SKM-1 (cell line): ENCODE measurements at regions not wholly inside any gene's neighbourhood (a gene's known extent, or its start where the extent isn't known, plus 50 kb on each side); places are given as distances from the start of the nearest gene placed in this dataset.
"Not testable (repeated sequence)": the region's sequence is repeated elsewhere in the genome, so short reads cannot be mapped to it uniquely, and the experiment has no call there.

Experiments used
- DNase-seq: peaks from one replicate; lab custom pipeline; 2025; ENCODE audit not compliant: unreplicated experiment; lab: John Stamatoyannopoulos, UW

DNA sequence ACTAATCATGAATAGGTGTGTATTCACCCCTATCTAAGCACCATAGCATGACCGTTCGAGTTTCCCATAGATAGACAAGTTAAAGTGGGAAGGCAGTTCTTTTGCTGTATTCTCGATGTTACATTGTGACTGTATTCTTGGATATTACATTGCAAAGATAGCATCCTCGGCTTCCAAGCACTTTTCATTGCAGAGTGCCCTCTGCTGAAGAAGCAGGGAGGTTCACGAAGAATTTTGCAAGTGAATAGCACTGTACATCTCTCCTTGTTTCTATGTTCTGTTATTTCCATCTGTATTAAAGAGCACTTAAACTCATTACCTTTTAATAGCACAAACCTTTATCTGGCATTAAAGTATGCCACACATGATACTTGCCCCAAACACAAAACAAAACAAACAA lies 426.7 kb upstream of the ARX start:
- no peak for DNase-seq

DNA sequence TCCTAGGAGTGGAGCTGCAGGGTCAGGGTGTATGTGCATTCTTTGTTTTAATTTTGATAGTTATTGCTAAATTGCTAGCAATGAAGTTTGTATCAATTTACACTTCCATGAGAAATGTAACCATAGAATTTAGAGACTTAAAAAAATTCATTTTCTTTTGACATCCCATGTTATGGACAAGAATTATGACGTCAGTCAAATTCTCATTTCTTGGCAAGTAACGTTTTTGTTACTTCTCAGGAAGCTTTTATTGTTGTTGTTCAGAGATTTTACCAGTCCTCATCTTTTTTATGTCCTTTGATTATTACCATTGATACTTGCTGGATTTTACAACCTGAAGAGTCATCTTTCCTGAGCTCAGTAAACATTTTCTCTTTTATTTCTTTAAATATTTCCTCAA lies 417.5 kb upstream of the ARX start:
- no peak for DNase-seq

GRCh38 chrX:25432396-25432795 lies 416.6 kb upstream of the ARX start:
- DNase-seq, result no peak

- no peak for DNase-seq
Observed at GRCh38 chrX:25427873-25428555, 412.2 kb upstream of the ARX start.

GRCh38 chrX:25404163-25404562 lies 388.4 kb upstream of the ARX start:
- DNase-seq, result not testable (repeated sequence)

GRCh38 chrX:25389266-25389665 lies 373.5 kb upstream of the ARX start:
- no peak for DNase-seq

DNA sequence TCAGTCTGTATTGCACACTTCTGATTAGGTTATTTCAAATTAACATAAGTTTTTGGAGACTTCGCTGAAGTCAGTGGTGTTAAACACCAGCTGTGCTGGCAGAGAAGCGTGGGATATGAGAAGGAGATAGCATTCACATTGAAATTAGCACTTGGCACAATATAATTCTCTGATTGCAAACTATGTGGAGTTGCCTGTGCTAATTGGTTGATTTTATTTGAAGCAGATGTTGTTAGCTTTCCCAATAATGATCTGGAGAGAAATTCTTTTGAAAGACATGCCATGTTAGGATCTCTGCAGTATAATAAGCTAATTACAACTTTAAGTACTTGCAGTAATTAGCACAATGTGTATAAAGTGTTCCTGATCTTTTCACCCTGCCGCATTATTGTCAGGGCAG lies 367.4 kb upstream of the ARX start:
- DNase-seq, result no peak

DNA sequence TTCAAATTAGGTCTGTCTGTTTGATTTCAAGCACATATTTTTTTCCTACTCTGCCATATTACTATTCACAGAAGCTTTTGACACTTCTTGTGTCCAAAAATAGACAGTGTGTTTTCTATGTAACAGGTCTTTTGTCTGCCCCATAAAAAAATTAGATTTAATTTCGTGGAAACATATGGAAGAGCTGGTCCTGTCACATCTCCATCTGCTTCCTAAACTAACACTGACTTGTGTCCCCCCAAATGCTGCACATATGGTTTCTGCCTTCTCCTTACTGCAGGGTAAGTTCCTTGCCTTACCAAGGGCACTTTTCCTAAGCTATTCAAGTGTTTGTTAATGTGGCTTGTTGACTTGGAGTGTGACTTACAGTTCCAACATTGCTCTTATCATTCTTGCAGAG lies 340.7 kb upstream of the ARX start:
- no peak for DNase-seq

- no peak for DNase-seq
Observed at GRCh38 chrX:25344161-25344936, 328.6 kb upstream of the ARX start.

GRCh38 chrX:25343060-25343459 lies 327.3 kb upstream of the ARX start:
- DNase-seq, result no peak

- DNase-seq, result no peak
Observed at GRCh38 chrX:25337841-25338240, 322.1 kb upstream of the ARX start.

GRCh38 chrX:25300994-25301393 lies 285.2 kb upstream of the ARX start:
- DNase-seq, result no peak

DNA sequence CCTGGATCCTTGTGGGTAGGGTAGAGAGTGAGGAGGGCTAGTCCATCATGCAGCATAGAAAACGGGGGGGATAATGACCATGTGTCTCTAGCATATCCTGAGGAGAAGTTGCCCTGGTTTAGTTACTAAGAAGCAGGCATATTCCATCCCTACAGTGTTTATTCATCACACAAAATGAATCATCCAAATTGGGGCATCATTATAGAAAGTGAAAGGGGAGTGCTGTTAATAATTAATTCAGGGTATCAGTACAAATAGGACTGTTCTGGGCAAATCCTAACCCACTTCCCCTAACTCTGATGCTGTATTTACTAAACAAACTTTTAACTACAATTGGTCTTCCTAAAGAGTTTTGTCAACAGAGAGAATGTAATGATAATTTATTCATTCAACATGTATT lies 281.1 kb upstream of the ARX start:
- DNase-seq, result no peak

DNA sequence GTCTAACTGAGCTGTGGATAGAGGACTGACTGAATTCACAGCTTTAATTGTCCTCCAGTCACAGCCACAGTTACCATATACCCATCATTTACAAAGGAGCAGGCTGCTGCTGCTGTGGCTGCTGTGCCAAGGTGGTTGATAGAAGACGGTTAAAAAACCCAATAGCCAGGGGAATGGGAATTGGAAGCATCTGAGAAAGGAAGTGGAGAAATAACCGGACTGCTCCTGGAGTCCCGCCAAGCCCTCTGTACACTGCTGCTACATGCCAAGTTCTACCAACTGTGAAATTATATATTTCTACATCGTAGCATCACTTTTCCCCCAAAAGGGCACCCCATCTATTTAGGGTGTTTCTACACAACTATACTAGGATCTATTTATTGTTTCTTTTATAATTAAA lies 279.7 kb upstream of the ARX start:
- DNase-seq, result no peak

GRCh38 chrX:25290132-25290531 lies 274.4 kb upstream of the ARX start:
- DNase-seq, result no peak

DNA sequence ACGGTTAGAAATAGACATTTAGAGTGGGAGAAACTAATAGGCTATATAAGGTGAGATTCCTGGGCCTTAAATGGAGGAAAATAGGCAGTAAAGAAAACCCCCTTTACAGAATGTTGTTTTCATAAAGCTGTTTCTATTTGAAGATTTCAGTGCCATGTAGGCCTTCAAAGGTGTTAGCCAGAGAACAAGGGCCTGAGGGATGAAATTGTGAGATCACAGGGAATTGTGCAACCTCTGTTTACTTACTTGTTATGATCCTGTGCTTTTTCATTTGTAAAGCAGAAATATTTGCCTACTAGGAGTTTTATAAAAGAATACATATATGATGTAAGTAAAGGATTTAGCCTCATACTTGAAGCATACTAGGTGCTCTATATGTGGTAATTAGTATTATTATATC lies 272.9 kb upstream of the ARX start:
- DNase-seq, result no peak

GRCh38 chrX:25287521-25287920 lies 271.8 kb upstream of the ARX start:
- no peak for DNase-seq

DNA sequence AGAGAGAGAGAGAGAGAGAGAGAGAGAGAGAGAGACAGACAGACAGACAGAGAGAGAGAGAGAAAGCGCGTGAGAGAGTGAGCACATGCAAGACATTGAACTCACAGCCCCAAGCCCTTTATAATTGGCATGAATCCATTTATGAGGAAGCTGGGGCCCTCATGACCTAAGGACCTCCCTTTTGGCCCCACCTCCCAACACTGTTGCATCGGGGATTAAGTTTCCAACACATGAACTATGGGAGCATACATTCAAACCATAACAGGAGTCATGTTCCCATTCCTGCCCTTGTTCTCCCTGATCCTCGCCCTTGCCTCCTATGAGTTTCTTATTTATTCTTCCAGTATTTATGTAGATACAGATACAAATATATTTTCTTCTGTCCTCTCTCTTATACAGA lies 269.8 kb upstream of the ARX start:
- no peak for DNase-seq

GRCh38 chrX:25279510-25279909 lies 263.7 kb upstream of the ARX start:
- DNase-seq, result no peak

GRCh38 chrX:25278341-25278740 lies 262.6 kb upstream of the ARX start:
- DNase-seq, result no peak

DNA sequence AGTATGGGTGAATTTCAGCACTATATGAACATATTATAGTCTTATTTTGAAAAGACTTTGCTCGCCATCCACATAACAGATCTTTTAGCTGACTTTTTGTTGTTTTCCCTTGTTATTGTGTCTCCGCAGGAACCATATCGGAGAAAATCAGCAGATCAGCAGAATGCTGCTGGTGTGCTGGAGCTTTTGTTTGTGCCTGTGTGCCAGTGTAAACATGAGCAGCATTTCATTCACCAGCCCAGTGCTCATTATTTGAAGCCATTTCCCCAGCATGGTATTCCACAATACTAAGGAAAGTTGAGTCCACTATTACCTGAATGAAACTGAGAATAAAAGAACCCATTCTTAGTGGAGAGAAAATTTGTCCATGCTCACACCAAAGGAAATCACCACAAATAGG lies 261.8 kb upstream of the ARX start:
- no peak for DNase-seq

- DNase-seq, result no peak
Observed at GRCh38 chrX:25275159-25275558, 259.4 kb upstream of the ARX start.

- no peak for DNase-seq
Observed at GRCh38 chrX:25241461-25241860, 225.7 kb upstream of the ARX start.
